K562 (cell line): ENCODE measurements at regions not wholly inside any gene's neighbourhood (a gene's known extent, or its start where the extent isn't known, plus 50 kb on each side); places are given as distances from the start of the nearest gene placed in this dataset.

ENCODE experiments used
- BHLHE40 ChIP-seq: IDR thresholded peaks from 2 replicates; pipeline ENCODE4 v1.6.1; 2011; ENCODE audit warnings: low read length, improper control_type of control experiment
- BRCA1 ChIP-seq, 2 experiments: fragments of 450-650 bp in 1 of 2; sonication (generic) in 1 of 2; formaldehyde crosslinking in 1 of 2; IDR thresholded peaks; 2 replicates each; pipeline versions ENCODE4 v1.5.0 to v1.6.1; 2017 to 2020; ENCODE audit warnings: mild to moderate bottlenecking in 1 of 2, missing genetic modification reagents in 1 of 2
- CBX8 ChIP-seq: fragments of 200-600 bp; sonication (generic); IDR thresholded peaks from 2 replicates; pipeline ENCODE4 v1.6.1; 2012; ENCODE audit warnings: borderline replicate concordance, mixed run types, low read depth, mild to moderate bottlenecking, moderate library complexity, mixed read lengths, low read length, control low read depth, inconsistent platforms; ENCODE audit not compliant: poor library complexity, severe bottlenecking; ENCODE audit errors: extremely low read depth
- EGR1 ChIP-seq: fragments of 450-650 bp; conservative IDR thresholded peaks from 2 replicates; pipeline ENCODE4 v1.6.1; 2017; ENCODE audit warnings: mild to moderate bottlenecking
- HSF4 ChIP-seq: fragments of 250-450 bp; sonication (Bioruptor Pico); IDR thresholded peaks from 2 replicates; pipeline ENCODE4 v2.1.2; 2022; ENCODE audit warnings: mild to moderate bottlenecking, moderate library complexity, borderline replicate concordance
- KAT7 ChIP-seq: sonication (generic); formaldehyde crosslinking; IDR thresholded peaks from 2 replicates; pipeline ENCODE4 v1.8.0; 2022; ENCODE audit warnings: missing genetic modification reagents, mild to moderate bottlenecking, borderline replicate concordance
- KLF1 ChIP-seq: fragments of 450-650 bp; IDR thresholded peaks from 2 replicates; pipeline ENCODE4 v1.6.1; 2016; ENCODE audit warnings: missing genetic modification characterization, missing compliant biosample characterization
- MYBL2 ChIP-seq, 2 experiments: fragments of 450-650 bp in 1 of 2; sonication (generic) in 1 of 2; formaldehyde crosslinking in 1 of 2; IDR thresholded peaks; 2 replicates each; pipeline versions ENCODE4 v1.6.1 to v1.8.1; 2017 to 2022; ENCODE audit warnings: borderline replicate concordance in 1 of 2, inconsistent platforms in 1 of 2, low read depth in 1 of 2, mild to moderate bottlenecking in 1 of 2, missing genetic modification reagents in 1 of 2, moderate library complexity in 1 of 2
- NFYB ChIP-seq: IDR thresholded peaks from 2 replicates; pipeline ENCODE4 v1.6.1; 2011; ENCODE audit warnings: mild to moderate bottlenecking, moderate library complexity; ENCODE audit not compliant: insufficient read length; ENCODE audit errors: extremely low read depth
- NR1H2 ChIP-seq: sonication (generic); formaldehyde crosslinking; IDR thresholded peaks from 2 replicates; pipeline ENCODE4 v1.4.0; 2020; ENCODE audit warnings: mild to moderate bottlenecking, missing genetic modification reagents
- POLR2B ChIP-seq: fragments of 450-650 bp; IDR thresholded peaks from 2 replicates; pipeline ENCODE4 v1.6.1; 2018; ENCODE audit warnings: low read depth; ENCODE audit not compliant: partially characterized antibody
- POLR3G ChIP-seq: IDR thresholded peaks from 2 replicates; pipeline ENCODE4 v1.6.1; 2011; ENCODE audit not compliant: insufficient read length, insufficient replicate concordance; ENCODE audit errors: extremely low read depth
- SP2 ChIP-seq: IDR thresholded peaks from 2 replicates; pipeline ENCODE4 v1.6.1; 2011; ENCODE audit warnings: mild to moderate bottlenecking, low read depth, low read length, moderate library complexity; ENCODE audit not compliant: poor library complexity, severe bottlenecking; ENCODE audit errors: extremely low read depth
- XRCC3 ChIP-seq: fragments of 450-650 bp; IDR thresholded peaks from 2 replicates; pipeline ENCODE4 v1.6.1; 2017; ENCODE audit warnings: mild to moderate bottlenecking, moderate library complexity
- ZBTB1 ChIP-seq: sonication (generic); formaldehyde crosslinking; IDR thresholded peaks from 2 replicates; pipeline ENCODE4 v1.8.1; 2023; ENCODE audit warnings: missing genetic modification reagents, low read depth, mild to moderate bottlenecking, borderline replicate concordance
- ZBTB17 ChIP-seq: fragments of 450-650 bp; formaldehyde crosslinking; IDR thresholded peaks from 2 replicates; pipeline ENCODE4 v1.4.0; 2020; ENCODE audit warnings: mild to moderate bottlenecking
- ZBTB7A ChIP-seq: IDR thresholded peaks from 2 replicates; pipeline ENCODE4 v1.6.1; 2011; ENCODE audit warnings: low read depth, mild to moderate bottlenecking, low read length, moderate library complexity, borderline replicate concordance; ENCODE audit not compliant: control insufficient read depth
- ZNF3 ChIP-seq: fragments of 250-450 bp; sonication (Bioruptor Pico); IDR thresholded peaks from 2 replicates; pipeline ENCODE4 v1.5.0; 2021; ENCODE audit warnings: mild to moderate bottlenecking, moderate library complexity
- ZNF347 ChIP-seq: fragments of 450-650 bp; formaldehyde crosslinking; IDR thresholded peaks from 2 replicates; pipeline ENCODE4 v1.4.0; 2020; ENCODE audit warnings: low read depth, mild to moderate bottlenecking, moderate library complexity
- ZNF561 ChIP-seq: fragments of 450-650 bp; formaldehyde crosslinking; conservative IDR thresholded peaks from 2 replicates; pipeline ENCODE4 v1.4.0; 2020; ENCODE audit warnings: mild to moderate bottlenecking, moderate library complexity
- TF ChIP-seq, protein P1 (sequence below): fragments of 200-800 bp; sonication (Bioruptor generic); IDR thresholded peaks from 2 replicates; pipeline ENCODE4 v1.6.1; 2016; ENCODE audit warnings: missing genetic modification characterization, missing compliant biosample characterization
- TF ChIP-seq, protein P2 (sequence below): fragments of 450-650 bp; conservative IDR thresholded peaks from 2 replicates; pipeline ENCODE4 v1.6.1; 2016; ENCODE audit warnings: missing genetic modification characterization, low read depth, mild to moderate bottlenecking, missing compliant biosample characterization, moderate library complexity

DNA sequence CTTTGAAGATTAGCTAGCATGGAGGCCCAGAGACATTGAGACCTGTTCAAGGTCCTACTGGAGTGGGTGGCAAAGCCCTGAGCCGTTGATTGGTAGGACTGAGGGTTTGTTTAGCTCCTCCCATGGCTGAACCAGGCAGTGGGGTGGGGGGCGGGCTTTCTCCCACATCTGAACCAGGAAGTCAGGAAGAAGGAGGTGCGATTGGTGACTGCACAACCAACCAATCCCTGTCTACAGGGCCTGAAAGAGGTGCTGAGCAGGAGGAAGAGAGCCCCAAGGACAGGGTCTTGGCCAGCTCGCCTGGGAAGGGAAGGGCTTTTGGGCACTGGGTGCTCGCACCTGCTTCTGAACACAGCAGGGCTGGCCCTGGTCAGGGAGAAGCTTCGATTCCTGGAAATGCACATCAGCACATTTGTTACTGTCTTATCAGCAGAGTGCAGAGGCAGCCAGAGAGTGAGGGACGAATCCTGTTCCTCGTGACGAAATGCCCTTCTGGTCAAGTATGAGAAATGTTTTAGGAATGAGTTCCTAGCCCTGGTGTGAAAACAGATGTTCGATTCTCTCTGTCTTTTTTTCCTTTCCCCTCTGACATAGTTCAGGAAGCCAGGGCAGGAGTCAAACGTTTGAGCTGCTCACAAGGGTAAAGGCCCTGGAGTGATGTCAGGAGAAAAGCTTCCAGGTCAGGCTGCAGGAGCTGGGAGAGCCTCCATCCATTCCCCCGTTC is 294.8 kb upstream of the KLF4 start (continued):
- TF ChIP-seq, protein P1, sequence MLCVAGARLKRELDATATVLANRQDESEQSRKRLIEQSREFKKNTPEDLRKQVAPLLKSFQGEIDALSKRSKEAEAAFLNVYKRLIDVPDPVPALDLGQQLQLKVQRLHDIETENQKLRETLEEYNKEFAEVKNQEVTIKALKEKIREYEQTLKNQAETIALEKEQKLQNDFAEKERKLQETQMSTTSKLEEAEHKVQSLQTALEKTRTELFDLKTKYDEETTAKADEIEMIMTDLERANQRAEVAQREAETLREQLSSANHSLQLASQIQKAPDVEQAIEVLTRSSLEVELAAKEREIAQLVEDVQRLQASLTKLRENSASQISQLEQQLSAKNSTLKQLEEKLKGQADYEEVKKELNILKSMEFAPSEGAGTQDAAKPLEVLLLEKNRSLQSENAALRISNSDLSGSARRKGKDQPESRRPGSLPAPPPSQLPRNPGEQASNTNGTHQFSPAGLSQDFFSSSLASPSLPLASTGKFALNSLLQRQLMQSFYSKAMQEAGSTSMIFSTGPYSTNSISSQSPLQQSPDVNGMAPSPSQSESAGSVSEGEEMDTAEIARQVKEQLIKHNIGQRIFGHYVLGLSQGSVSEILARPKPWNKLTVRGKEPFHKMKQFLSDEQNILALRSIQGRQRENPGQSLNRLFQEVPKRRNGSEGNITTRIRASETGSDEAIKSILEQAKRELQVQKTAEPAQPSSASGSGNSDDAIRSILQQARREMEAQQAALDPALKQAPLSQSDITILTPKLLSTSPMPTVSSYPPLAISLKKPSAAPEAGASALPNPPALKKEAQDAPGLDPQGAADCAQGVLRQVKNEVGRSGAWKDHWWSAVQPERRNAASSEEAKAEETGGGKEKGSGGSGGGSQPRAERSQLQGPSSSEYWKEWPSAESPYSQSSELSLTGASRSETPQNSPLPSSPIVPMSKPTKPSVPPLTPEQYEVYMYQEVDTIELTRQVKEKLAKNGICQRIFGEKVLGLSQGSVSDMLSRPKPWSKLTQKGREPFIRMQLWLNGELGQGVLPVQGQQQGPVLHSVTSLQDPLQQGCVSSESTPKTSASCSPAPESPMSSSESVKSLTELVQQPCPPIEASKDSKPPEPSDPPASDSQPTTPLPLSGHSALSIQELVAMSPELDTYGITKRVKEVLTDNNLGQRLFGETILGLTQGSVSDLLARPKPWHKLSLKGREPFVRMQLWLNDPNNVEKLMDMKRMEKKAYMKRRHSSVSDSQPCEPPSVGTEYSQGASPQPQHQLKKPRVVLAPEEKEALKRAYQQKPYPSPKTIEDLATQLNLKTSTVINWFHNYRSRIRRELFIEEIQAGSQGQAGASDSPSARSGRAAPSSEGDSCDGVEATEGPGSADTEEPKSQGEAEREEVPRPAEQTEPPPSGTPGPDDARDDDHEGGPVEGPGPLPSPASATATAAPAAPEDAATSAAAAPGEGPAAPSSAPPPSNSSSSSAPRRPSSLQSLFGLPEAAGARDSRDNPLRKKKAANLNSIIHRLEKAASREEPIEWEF (CRISPR knock-in tag), result peak; percentile 61; the same call in 1 of the 2 replicates
- TF ChIP-seq CBX8 (no peak), POLR2B (peak; percentile 35), MYBL2 (IDR thresholded peaks at IDR 0.05; ENCODE audit: low read depth) (no peak), MYBL2 (CRISPR knock-in tag; IDR thresholded peaks at IDR 0.05; ENCODE audit: borderline replicate concordance) (no peak), HSF4 (no peak), BRCA1 (IDR thresholded peaks at IDR 0.05) (no peak), BRCA1 (CRISPR knock-in tag; IDR thresholded peaks at IDR 0.05) (no peak), ZBTB1 (CRISPR knock-in tag) (no peak), ZNF3 (CRISPR knock-in tag) (no peak), XRCC3 (no peak), NR1H2 (CRISPR knock-in tag) (no peak), NFYB (peak; percentile 70), ZBTB7A (no peak), ZNF561 (CRISPR knock-in tag) (no peak), EGR1 (peak; percentile 53), KLF1 (tag) (no peak), SP2 (no peak), ZBTB17 (CRISPR knock-in tag) (no peak), KAT7 (CRISPR knock-in tag) (no peak), ZNF347 (CRISPR knock-in tag) (no peak), BHLHE40 (peak; percentile 93), POLR3G (no peak)
- TF ChIP-seq, protein P2, sequence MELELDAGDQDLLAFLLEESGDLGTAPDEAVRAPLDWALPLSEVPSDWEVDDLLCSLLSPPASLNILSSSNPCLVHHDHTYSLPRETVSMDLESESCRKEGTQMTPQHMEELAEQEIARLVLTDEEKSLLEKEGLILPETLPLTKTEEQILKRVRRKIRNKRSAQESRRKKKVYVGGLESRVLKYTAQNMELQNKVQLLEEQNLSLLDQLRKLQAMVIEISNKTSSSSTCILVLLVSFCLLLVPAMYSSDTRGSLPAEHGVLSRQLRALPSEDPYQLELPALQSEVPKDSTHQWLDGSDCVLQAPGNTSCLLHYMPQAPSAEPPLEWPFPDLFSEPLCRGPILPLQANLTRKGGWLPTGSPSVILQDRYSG (tag), result no peak; the same call in 1 of the 2 replicates
